ENCODE measurements at regions not wholly inside any gene's neighbourhood (a gene's known extent, or its start where the extent isn't known, plus 50 kb on each side); places are given as distances from the start of the nearest gene placed in this dataset.

- FAIRE-seq: no peak
- H3K4me2 ChIP-seq (ENCODE audit: control insufficient read depth, extremely low read depth, insufficient read depth, low read depth, low read length): no peak overlapping the region
- DNase-seq (ENCODE audit: low read depth, low spot score): no peak
- no peak overlapping the region for H3K27ac ChIP-seq (ENCODE audit: control insufficient read depth, insufficient read depth, low read length)
- no peak for TF ChIP-seq EZH2 (IDR thresholded peaks at IDR 0.05; ENCODE audit: low read length)
- no peak overlapping the region for H2AFZ ChIP-seq (ENCODE audit: control insufficient read depth, low read length)
- no peaks in the 10 kb centered on the region for H3K4me1 ChIP-seq (ENCODE audit: control insufficient read depth, extremely low read depth, insufficient read depth, low read length)
- no peaks in the 10 kb centered on the region for H3K27me3 ChIP-seq (ENCODE audit: control insufficient read depth, extremely low read depth, insufficient read depth, low read length)
- H3K36me3 ChIP-seq (ENCODE audit: control insufficient read depth in 2 of 2, extremely low read depth in 1 of 2, insufficient read depth in 2 of 2, low read length in 2 of 2): no peaks in the 10 kb centered on the region
- no peaks in the 10 kb centered on the region for H3K9me1 ChIP-seq (ENCODE audit: control insufficient read depth, extremely low read depth, insufficient read depth, low read length)
- no peaks in the 10 kb centered on the region for H3K9me3 ChIP-seq (ENCODE audit: control insufficient read depth, low read depth, low read length)
- H4K20me1 ChIP-seq (ENCODE audit: control insufficient read depth, extremely low read depth, insufficient read depth, low read length): no peaks in the 10 kb centered on the region
- dilution Hi-C loops (cut with MboI; ENCODE audit: extremely low pct_ligation_motif_present, low sequenced_read_pairs): no loop called here
- H3K4me3 ChIP-seq (ENCODE audit: control insufficient read depth in 2 of 3, extremely low read depth in 1 of 3, insufficient read depth in 2 of 3, low read depth in 1 of 3, low read length in 3 of 3): no peak overlapping the region
- H3K9ac ChIP-seq (ENCODE audit: control insufficient read depth, extremely low read depth, insufficient read depth, low read length): no peak overlapping the region
- H3K79me2 ChIP-seq (ENCODE audit: control insufficient read depth, insufficient read depth, low read length): no peaks in the 10 kb centered on the region
These were observed 100.8 kb upstream of the SOX2 start for GRCh38 chr3:181610973-181611265.

GRCh38 chr3:181610083-181610972 lies 101.4 kb upstream of the SOX2 start:
- no peak for FAIRE-seq
- no peaks in the 10 kb centered on the region for H4K20me1 ChIP-seq (ENCODE audit: control insufficient read depth, extremely low read depth, insufficient read depth, low read length)

More at GRCh38 chr3:181610083-181610972, 101.4 kb upstream of the SOX2 start:
- H3K36me3 ChIP-seq (ENCODE audit: control insufficient read depth in 2 of 2, extremely low read depth in 1 of 2, insufficient read depth in 2 of 2, low read length in 2 of 2): no peaks in the 10 kb centered on the region
- no peaks in the 10 kb centered on the region for H3K4me1 ChIP-seq (ENCODE audit: control insufficient read depth, extremely low read depth, insufficient read depth, low read length)
- H3K4me2 ChIP-seq (ENCODE audit: control insufficient read depth, extremely low read depth, insufficient read depth, low read depth, low read length): no peak overlapping the region
- TF ChIP-seq CTCF (optimal IDR thresholded peaks at IDR 0.05 in 1 of 3, IDR thresholded peaks at IDR 0.05 in 1 of 3, conservative IDR thresholded peaks at IDR 0.05 in 1 of 3; ENCODE audit: extremely low read depth in 1 of 3, insufficient read depth in 2 of 3, low read length in 3 of 3): no peak
- TF ChIP-seq EZH2 (IDR thresholded peaks at IDR 0.05; ENCODE audit: low read length): no peak
- H2AFZ ChIP-seq (ENCODE audit: control insufficient read depth, low read length): no peak overlapping the region
- H3K9me1 ChIP-seq (ENCODE audit: control insufficient read depth, extremely low read depth, insufficient read depth, low read length): no peaks in the 10 kb centered on the region
- no peak for DNase-seq (ENCODE audit: low read depth, low spot score)
- H3K79me2 ChIP-seq (ENCODE audit: control insufficient read depth, insufficient read depth, low read length): no peaks in the 10 kb centered on the region
- no peaks in the 10 kb centered on the region for H3K27me3 ChIP-seq (ENCODE audit: control insufficient read depth, extremely low read depth, insufficient read depth, low read length)
- H3K9me3 ChIP-seq (ENCODE audit: control insufficient read depth, low read depth, low read length): no peaks in the 10 kb centered on the region
- H3K4me3 ChIP-seq (ENCODE audit: control insufficient read depth in 2 of 3, extremely low read depth in 1 of 3, insufficient read depth in 2 of 3, low read depth in 1 of 3, low read length in 3 of 3): no peak overlapping the region
- H3K9ac ChIP-seq (ENCODE audit: control insufficient read depth, extremely low read depth, insufficient read depth, low read length): no peak overlapping the region
- dilution Hi-C loops (cut with MboI; ENCODE audit: extremely low pct_ligation_motif_present, low sequenced_read_pairs): no loop called here
- H3K27ac ChIP-seq (ENCODE audit: control insufficient read depth, insufficient read depth, low read length): no peak overlapping the region
